Heart left ventricle (tissue), 16 donors: ENCODE measurements at regions not wholly inside any gene's neighbourhood (a gene's known extent, or its start where the extent isn't known, plus 50 kb on each side); places are given as distances from the start of the nearest gene placed in this dataset.

Source experiments
- ATAC-seq, 4 donors: fragments of 200-7000 bp; cut with Tn5 transposase; one replicate each; pipeline ENCODE4 v1.9.1; 2020 to 2022; ENCODE audit warnings: moderate library complexity in 4 of 4, mild to moderate bottlenecking in 3 of 4, moderate number of reproducible peaks in 1 of 4
- DNase-seq, 5 donors: peaks; one replicate each; pipeline ENCODE4 v3.0.0-alpha.2; 2020
- H3K27ac ChIP-seq, 12 donors: fragments of 200-600 bp; sonication (generic) in 4 of 12; one replicate each; pipeline versions ENCODE4 v1.5.0 to v1.8.0; 2016 to 2022; ENCODE audit warnings: mild to moderate bottlenecking in 2 of 12
- H3K27me3 ChIP-seq, 9 donors: fragments of 200-600 bp; sonication (generic) in 2 of 9; one replicate each; pipeline versions ENCODE4 v1.5.1 to v1.8.0; 2016 to 2022; ENCODE audit warnings: mild to moderate bottlenecking in 3 of 9
- H3K36me3 ChIP-seq, 9 donors: fragments of 200-600 bp; sonication (generic) in 2 of 9; one replicate each; pipeline versions ENCODE4 v1.5.0 to v1.8.0; 2018 to 2022; ENCODE audit warnings: mild to moderate bottlenecking in 2 of 9
- H3K4me1 ChIP-seq, 12 donors: fragments of 200-600 bp; sonication (generic) in 4 of 12; one replicate each; pipeline versions ENCODE4 v1.5.0 to v1.8.0; 2016 to 2022; ENCODE audit warnings: mild to moderate bottlenecking in 3 of 12
- H3K4me3 ChIP-seq, 12 donors: fragments of 200-600 bp; sonication (generic) in 4 of 12; one replicate each; pipeline versions ENCODE4 v1.5.0 to v1.8.0; 2017 to 2022; ENCODE audit warnings: mild to moderate bottlenecking in 9 of 12, moderate library complexity in 4 of 12
- H3K9me3 ChIP-seq, 12 donors: fragments of 200-600 bp; sonication (generic) in 4 of 12; one replicate each; pipeline versions ENCODE4 v1.5.0 to v1.8.0; 2016 to 2022; ENCODE audit warnings: mild to moderate bottlenecking in 1 of 12
- POLR2A ChIP-seq, 2 donors: fragments of 450-650 bp; IDR thresholded peaks; one replicate each; pipeline ENCODE4 v1.6.1; 2017; ENCODE audit warnings: antibody characterized with exemption in 2 of 2, mild to moderate bottlenecking in 2 of 2, moderate library complexity in 2 of 2
- WGBS, 4 donors: extraction: QIAGEN DNeasy Blood & Tissue Kit in 2 of 4; methylation state at CpG; one replicate each; pipeline versions ENCODE4 v1.1.5 to v1.1.7; 2013 to 2018; 5-methylcytosine and 5-hydroxymethylcytosine counted together
- intact Hi-C, 10 donors: fragments of 100-400 bp; cut with DNase I; formaldehyde crosslinking; loops; one replicate each; pipeline versions ENCODE4 v1.11.1 to v1.14.2; 2022
- TF ChIP-seq, protein P1 (sequence below), 12 donors: fragments of 200-600 bp; sonication (generic) in 4 of 12; IDR thresholded peaks; one replicate each; pipeline versions ENCODE4 v1.5.0 to v1.8.0; 2018 to 2022; ENCODE audit warnings: antibody characterized with exemption in 12 of 12, mild to moderate bottlenecking in 5 of 12
- donor health status: ischemic (EF 13 %, LVEDD 7.1; RV severe dilation, severe dysfunction).
- donor health status: healthy with polysubstance abuse.
- donor health status: DM: no; HTN: yes; CAD: no.
- donor health status: DM: no; HTN: no; CAD: no.
- donor health status: ischemic (EF 25% LVEDD 6.9; RV normal size, moderate dysfunction).
- donor health status: ischemic (EF 25% LVEDD 5.7; RV mildly dilated, moderate dysfunction).
- donor health status: healthy.
- donor health status: DM: yes; HTN: yes; CAD: no.
- donor health status: ischemic (EF 35%, LVEDD 5.7; RV mildly dilated, moderate dysfunction).
- donor health status: nonischemic (EF 11% LVEDD 7.7; RV severe dilation, severe dysfunction).
- donor health status: DM: yes; HTN: yes; CAD: no.
- donor health status: PGD.
- donor health status: ischemic (EF 29% LVEDD 5.4; RV normal size, mild dysfunction).
- donor health status: nonischemic (EF 23%, LVEDD 6.1; RV moderate dilation, normal function).

DNA sequence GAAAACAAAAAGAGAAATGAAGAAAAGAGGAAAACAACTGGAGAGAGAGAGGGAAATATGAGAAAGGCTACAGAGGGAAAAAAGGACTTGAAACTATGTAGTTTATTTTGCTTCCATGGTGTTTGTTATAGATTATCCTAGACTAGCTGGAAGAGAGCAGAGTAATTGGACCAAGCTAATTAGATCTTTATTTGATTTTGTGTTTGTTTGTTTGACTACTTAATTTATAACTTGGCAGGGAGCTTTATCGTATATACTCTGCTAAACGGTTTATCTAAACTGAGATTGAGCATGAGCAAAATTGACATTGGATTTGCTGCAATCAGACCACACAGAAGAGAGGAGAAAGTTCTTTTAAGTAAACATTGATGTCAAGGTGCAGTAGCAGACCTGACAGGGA, 443.8 kb upstream of the USP24 start:
- no peak overlapping the region for H3K4me3 ChIP-seq
- H3K4me1 ChIP-seq, result no peaks in the 10 kb centered on the region
- no peaks in the 10 kb centered on the region for H3K36me3 ChIP-seq
- H3K27ac ChIP-seq, result no peak overlapping the region
- H3K27me3 ChIP-seq, result no peaks in the 10 kb centered on the region
- ATAC-seq (no peak), DNase-seq (no peak)
- TF ChIP-seq POLR2A (IDR thresholded peaks at IDR 0.05), result no peak
- TF ChIP-seq, protein P1, sequence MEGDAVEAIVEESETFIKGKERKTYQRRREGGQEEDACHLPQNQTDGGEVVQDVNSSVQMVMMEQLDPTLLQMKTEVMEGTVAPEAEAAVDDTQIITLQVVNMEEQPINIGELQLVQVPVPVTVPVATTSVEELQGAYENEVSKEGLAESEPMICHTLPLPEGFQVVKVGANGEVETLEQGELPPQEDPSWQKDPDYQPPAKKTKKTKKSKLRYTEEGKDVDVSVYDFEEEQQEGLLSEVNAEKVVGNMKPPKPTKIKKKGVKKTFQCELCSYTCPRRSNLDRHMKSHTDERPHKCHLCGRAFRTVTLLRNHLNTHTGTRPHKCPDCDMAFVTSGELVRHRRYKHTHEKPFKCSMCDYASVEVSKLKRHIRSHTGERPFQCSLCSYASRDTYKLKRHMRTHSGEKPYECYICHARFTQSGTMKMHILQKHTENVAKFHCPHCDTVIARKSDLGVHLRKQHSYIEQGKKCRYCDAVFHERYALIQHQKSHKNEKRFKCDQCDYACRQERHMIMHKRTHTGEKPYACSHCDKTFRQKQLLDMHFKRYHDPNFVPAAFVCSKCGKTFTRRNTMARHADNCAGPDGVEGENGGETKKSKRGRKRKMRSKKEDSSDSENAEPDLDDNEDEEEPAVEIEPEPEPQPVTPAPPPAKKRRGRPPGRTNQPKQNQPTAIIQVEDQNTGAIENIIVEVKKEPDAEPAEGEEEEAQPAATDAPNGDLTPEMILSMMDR (IDR thresholded peaks at IDR 0.05), result no peak
- 83 to 87% (median 83%) methylated on average over 2 of the region's 2 CpGs for WGBS, 4 donors
- peaks cover 0 to 11% (median 0%) of the 10 kb centered on the region in 12 donors for H3K9me3 ChIP-seq
- intact Hi-C loops, result no loop called here

DNA sequence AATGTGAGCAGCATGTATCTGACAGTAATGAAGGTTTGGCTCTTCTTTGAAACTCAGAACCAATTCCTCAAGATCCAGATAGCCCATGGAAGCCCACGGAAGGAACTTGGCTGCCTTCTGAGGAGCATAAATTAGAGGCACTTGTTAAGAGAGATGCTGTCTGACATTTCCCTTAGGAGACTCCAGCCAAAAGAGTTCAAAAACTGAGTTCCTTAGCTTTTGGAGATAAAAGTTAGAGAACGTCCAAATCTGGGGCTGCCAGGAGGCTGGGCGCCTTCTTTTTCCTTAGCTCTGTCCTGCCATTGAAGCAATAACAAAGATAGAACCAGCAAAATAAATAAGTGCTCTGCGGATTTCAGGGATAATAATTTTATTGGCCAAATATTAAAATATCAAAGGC, 439.6 kb upstream of the USP24 start:
- H3K4me1 ChIP-seq, result peaks cover 0 to 8% (median 0%) of the 10 kb centered on the region in 12 donors
- TF ChIP-seq, protein P1 (IDR thresholded peaks at IDR 0.05), result no peak
- TF ChIP-seq POLR2A (IDR thresholded peaks at IDR 0.05), result no peak
- no peaks in the 10 kb centered on the region for H3K27me3 ChIP-seq
- no peaks in the 10 kb centered on the region for H3K36me3 ChIP-seq
- ATAC-seq (no peak), DNase-seq (no peak)
- H3K4me3 ChIP-seq, result no peak overlapping the region
- intact Hi-C loops, result no loop called here
- no peaks in the 10 kb centered on the region for H3K9me3 ChIP-seq
- WGBS, 4 donors, result 72 to 84% (median 79%) methylated on average over 4 of the region's 4 CpGs
- H3K27ac ChIP-seq, result no peak overlapping the region

GRCh38 chr1:55654171-55654570, 439.0 kb upstream of the USP24 start:
- no peak overlapping the region for H3K27ac ChIP-seq
- no peak for TF ChIP-seq POLR2A (IDR thresholded peaks at IDR 0.05)
- TF ChIP-seq, protein P1 (IDR thresholded peaks at IDR 0.05), result no peak
- DNase-seq (no peak), ATAC-seq (no peak)
- intact Hi-C loops, result no loop called here
- H3K27me3 ChIP-seq, result no peaks in the 10 kb centered on the region
- H3K4me3 ChIP-seq, result no peak overlapping the region
- H3K9me3 ChIP-seq, result no peaks in the 10 kb centered on the region
- peaks cover 0 to 9% (median 0%) of the 10 kb centered on the region in 12 donors for H3K4me1 ChIP-seq
- H3K36me3 ChIP-seq, result no peaks in the 10 kb centered on the region

DNA sequence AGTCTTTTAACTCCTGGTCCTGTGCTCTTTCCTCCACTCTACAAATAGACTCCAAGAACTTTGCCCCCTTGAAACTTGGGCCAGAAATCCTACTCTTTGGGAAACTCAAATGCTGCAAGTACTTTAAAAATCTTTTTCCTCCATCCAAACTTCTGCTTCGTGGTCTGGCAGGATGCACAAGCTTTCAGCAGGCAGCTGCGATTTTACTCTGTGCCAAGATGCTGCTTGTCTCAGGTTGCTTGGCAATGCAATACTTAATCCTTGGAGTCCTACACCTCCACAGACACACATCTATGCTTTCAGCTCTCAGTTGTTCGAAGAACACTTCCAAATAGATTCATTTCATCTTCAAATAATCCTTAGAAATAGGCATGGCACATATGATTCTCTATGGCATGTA, 435.3 kb upstream of the USP24 start:
- Histone ChIP-seq H3K27ac (no peak overlapping the region), H3K36me3 (no peaks in the 10 kb centered on the region), H3K4me3 (no peak overlapping the region), H3K4me1 (peaks cover 0 to 9% (median 0%) of the 10 kb centered on the region in 12 donors), H3K9me3 (no peaks in the 10 kb centered on the region), H3K27me3 (no peaks in the 10 kb centered on the region)
- TF ChIP-seq, protein P1 (IDR thresholded peaks at IDR 0.05), result no peak
- no peak for TF ChIP-seq POLR2A (IDR thresholded peaks at IDR 0.05)
- WGBS, 4 donors, result 59 to 61% (median 59%) methylated on average over 3 of the region's 3 CpGs
- intact Hi-C loops, result no loop called here
- no peak for DNase-seq
- ATAC-seq, result no peak
